Panc1 (cell line): ENCODE measurements at regions not wholly inside any gene's neighbourhood (a gene's known extent, or its start where the extent isn't known, plus 50 kb on each side); places are given as distances from the start of the nearest gene placed in this dataset.

Experiments used
- POLR2AphosphoS5 ChIP-seq: IDR thresholded peaks from 2 replicates; pipeline ENCODE4 v1.6.1; 2012; ENCODE audit warnings: mild to moderate bottlenecking, low read depth, low read length, moderate library complexity
- SIN3A ChIP-seq: IDR thresholded peaks from 2 replicates; pipeline ENCODE4 v1.6.1; 2012; ENCODE audit warnings: low read depth, mild to moderate bottlenecking, low read length, moderate library complexity, borderline replicate concordance; ENCODE audit not compliant: insufficient read depth
- TF ChIP-seq, protein P1 (sequence below): fragments of 450-650 bp; IDR thresholded peaks from 2 replicates; pipeline ENCODE4 v1.5.1; 2017; ENCODE audit warnings: mild to moderate bottlenecking

DNA sequence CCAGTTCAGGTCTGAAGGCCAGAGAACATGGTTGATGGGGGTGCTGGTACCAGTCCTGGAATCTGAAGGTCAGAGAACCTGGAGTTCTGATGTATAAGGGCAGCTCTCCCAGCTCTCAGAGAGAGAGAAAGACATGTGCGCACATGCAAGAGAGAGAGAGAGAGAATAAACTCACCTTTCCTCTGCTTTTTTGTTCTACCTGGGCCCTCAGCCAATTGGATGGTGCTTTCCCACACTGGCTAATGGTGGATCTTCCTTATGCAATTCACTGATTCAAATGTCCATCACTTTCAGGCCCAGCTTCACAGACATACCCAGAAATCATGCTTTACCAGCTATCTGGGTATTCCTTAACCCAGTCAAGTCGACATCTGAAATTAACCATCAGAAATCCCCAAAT is 377.7 kb upstream of the MEX3C start:
- TF ChIP-seq, protein P1, sequence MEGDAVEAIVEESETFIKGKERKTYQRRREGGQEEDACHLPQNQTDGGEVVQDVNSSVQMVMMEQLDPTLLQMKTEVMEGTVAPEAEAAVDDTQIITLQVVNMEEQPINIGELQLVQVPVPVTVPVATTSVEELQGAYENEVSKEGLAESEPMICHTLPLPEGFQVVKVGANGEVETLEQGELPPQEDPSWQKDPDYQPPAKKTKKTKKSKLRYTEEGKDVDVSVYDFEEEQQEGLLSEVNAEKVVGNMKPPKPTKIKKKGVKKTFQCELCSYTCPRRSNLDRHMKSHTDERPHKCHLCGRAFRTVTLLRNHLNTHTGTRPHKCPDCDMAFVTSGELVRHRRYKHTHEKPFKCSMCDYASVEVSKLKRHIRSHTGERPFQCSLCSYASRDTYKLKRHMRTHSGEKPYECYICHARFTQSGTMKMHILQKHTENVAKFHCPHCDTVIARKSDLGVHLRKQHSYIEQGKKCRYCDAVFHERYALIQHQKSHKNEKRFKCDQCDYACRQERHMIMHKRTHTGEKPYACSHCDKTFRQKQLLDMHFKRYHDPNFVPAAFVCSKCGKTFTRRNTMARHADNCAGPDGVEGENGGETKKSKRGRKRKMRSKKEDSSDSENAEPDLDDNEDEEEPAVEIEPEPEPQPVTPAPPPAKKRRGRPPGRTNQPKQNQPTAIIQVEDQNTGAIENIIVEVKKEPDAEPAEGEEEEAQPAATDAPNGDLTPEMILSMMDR, result no peak
- no peak for TF ChIP-seq POLR2AphosphoS5
- no peak for TF ChIP-seq SIN3A
